SK-MEL-5 (cell line): ENCODE measurements at regions not wholly inside any gene's neighbourhood (a gene's known extent, or its start where the extent isn't known, plus 50 kb on each side); places are given as distances from the start of the nearest gene placed in this dataset.

Experiments used
- DNase-seq: peaks from one replicate; pipeline ENCODE4 v3.0.0-alpha.2; 2016; ENCODE audit warnings: low read depth, low spot score
- in situ Hi-C: cut with HindIII; loops from 2 replicates; pipeline ENCODE4 v1.10.0; 2016; ENCODE audit warnings: low sequenced_read_pairs, high pct_unique_total_duplicates, low pct_unique_long_range_greater_than_20kb

DNA sequence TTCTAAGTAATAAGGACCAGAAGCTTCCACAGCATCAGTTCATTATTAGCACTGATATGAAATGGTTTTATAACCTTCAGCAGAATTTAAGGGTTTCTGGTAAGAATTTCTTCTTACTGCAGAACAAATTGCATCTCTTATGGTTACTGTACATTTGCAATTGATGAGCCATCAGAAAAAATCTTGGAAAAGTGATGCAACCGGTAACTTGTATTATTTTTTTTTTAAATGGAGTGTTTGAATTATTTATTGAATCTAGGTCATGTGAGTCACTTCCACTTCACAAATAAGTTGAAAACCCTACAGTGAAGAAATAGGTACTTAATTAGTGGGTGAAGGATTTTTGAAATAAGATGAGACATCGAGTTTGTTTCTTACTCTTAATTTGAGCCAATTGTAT lies 786.0 kb downstream of the TUSC7 start:
- no peak for DNase-seq
- in situ Hi-C loops, result no loop called here

DNA sequence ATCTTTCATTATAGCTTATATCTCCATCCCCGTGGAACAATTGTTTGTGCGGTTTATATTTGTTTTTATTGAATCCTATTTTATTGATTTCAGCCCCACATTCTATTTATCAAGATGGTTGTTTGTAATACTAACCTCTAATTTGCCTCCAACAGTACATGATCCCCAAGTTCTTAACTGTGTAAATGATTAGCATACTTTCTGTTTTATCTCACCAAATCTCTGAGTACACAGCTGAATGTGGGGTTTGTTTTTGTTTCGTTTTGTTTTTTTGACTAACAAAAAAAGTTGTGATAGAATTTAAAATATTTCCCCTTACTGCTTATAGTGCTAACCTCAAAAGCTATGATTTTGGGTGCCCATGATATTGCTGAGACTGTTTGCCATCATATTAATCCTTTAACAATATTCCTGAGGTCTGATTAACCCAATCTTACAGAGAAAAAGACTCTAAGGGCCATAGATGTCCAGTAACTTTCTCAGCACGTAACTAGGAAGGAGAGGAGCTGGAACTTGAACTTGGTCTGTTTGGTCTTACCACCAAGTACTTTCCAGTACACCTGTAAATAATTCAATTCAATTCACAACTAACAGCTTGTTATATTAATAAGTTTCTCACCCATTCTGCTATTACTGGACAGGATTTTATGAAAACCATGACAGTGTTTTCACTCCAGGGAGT lies 789.8 kb downstream of the TUSC7 start:
- in situ Hi-C loops, result no loop called here
- no peak for DNase-seq

DNA sequence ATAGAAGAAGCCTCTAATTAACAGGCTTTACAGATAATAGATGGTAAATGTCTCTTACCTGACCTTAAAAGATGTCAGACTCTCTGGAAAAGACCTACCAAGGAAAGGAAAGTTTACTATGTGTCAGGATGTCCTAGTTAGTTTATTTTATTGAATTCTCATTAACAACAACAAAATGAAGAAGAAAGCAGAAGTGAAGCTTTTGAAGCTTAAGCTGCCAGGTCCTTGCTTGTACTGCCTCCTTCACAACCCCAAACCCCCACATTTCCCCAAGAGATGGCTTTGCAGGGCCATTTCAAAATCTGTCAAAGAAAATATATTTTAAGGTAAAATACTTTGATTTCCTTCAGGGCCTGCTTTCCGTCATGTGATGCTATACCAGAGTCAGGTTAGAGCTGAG lies 798.4 kb downstream of the TUSC7 start:
- in situ Hi-C loops, result no loop called here
- no peak for DNase-seq

DNA sequence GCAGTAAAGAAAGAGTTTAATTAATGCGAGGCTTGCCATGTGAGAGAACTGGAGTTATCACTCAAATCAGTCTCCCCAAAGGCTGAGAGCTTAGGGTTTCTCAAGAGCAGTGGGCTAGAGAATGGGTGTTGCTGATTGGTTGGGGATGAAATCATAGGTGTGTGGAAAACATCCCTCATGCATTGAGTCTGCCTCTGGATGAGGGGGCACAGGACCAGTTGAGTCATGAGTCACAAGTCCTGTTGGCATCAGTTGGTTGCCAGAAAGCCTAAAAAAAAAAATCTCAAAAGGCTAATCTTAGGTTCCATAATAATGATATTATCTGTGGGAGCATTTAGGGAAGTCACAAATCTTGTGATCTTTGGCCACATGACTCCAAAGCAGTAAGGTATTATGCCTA lies 800.3 kb downstream of the TUSC7 start:
- in situ Hi-C loops, result no loop called here
- DNase-seq, result no peak

DNA sequence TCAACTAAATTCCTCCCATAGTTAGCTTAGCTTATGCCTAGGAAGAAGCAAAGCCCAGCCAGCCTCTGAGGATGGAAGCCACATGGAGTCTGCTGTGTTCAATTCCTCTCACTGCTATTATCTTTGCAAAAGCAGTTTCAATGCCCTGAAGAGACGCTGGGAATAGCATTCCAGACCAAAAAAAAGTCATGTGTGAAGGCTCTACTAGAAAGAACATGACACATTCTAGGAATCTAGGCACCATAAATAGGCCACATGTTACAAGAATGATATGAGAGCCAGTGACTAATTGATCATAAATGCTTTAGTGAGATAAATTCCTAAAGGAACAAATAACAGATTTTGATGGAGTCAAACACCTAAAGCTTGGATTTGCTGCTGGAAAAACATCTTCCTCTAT lies 800.8 kb downstream of the TUSC7 start:
- DNase-seq, result no peak
- in situ Hi-C loops, result no loop called here

DNA sequence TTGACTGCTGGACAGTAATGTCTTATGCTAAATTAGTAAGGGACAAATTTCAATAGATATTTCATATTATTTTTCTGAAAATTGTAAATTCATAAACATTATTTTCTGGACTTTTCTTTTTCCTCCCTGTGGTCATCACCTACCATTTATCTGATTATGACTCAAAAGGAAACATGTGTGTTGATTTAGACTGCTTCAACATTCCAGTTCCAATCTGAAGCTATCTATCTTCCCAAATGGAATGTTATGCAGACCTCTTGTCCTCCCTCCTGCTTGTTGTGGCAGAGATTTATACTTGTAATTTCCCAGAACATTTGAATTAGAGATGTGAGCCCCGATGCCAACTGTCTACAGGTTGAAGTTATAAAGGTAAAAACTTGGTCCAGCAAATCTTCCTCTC lies 803.4 kb downstream of the TUSC7 start:
- in situ Hi-C loops, result no loop called here
- DNase-seq, result no peak

DNA sequence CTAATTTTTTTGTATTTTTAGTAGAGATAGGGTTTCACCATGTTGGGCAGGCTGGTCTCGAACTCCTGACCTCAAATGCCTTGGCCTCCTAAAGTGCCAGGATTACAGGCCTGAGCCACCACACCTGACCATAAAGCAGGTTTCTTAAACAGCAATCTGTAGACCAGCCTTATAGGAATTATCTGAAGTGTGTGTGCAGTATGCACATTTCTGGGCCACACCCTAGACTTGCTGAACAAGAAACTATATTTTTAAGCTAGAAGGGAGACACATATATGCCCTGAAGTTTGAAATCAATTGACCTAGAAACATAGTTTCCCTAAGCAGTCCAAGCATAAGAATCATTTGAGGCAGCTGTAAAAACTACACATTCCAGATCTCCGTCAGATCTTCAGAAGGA lies 805.7 kb downstream of the TUSC7 start:
- no peak for DNase-seq
- in situ Hi-C loops, result no loop called here

DNA sequence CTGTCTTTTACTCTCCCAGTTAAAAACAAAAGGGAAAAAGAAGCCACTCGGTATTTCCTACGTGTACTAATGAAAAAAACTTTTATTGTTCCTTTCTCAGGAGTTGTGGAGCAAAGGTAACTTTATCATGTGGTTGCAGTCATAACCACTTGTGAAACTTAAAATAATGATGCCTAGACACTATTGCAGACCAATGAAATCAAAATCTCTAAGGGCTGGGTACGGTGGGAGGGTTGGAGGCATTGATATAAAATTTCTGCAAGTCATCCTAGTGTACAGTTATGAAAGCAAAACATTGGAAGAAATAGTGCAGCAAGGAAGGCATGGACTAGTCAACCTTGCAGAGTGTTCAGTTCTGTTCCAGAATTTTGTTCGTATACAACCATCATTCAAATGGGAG lies 808.8 kb downstream of the TUSC7 start:
- in situ Hi-C loops, result no loop called here
- no peak for DNase-seq

DNA sequence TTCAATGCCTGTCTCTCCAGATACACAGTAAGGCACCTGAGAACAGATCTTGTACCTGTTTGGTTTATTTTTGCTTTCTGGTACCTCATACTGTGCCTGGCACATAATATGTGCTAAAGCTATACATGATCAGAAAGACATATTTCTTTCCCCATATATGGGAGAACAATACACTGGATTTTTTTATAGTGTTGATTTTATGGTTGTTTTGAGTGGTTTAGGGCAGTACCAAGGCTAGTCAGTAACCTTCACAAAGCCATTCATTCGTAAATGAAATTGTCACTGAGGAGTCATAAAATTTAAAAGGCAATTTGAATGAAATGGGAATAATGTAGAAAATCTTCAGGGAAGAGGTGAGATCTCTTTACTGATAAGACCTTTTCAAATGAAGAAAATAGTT lies 810.2 kb downstream of the TUSC7 start:
- in situ Hi-C loops, result no loop called here
- no peak for DNase-seq

DNA sequence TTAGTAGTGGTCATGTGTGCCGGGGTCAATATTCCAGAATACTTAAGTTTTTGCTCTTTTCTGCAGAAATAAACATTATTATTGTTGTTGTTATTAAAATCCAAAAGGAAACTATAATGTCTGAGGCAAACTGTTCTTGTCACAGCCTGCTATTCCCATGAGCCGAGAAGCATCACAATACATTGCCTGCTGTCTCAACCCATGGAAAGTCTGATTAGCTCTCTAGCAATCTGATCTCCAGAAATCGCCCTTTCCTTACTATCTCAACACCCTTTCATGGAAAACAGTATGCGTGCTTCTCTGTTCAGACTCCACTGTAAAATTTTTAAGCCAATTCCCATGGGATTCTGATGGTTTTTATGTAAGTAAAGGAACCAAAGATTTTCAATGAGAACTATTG lies 811.0 kb downstream of the TUSC7 start:
- in situ Hi-C loops, result no loop called here
- DNase-seq, result no peak

DNA sequence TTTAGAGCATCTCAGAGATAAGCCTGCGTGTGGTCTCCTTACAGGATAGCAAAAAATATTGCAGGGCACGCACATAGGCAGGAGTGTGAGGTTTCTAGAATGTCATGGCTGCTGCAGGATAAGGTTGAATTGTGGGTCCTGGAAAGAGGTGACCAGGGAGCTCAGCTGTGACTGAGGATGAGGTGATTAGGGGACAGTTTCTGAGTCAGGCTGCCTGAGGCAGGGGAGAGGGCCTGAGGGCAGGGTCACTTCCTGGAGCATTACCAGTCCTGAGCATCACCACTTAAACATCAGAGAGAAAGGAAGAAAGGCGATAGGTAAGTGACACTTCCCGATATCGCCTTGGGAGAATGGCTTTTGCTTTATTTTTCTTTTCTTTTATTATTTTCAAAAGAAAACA lies 813.8 kb downstream of the TUSC7 start:
- in situ Hi-C loops, result no loop called here
- no peak for DNase-seq

DNA sequence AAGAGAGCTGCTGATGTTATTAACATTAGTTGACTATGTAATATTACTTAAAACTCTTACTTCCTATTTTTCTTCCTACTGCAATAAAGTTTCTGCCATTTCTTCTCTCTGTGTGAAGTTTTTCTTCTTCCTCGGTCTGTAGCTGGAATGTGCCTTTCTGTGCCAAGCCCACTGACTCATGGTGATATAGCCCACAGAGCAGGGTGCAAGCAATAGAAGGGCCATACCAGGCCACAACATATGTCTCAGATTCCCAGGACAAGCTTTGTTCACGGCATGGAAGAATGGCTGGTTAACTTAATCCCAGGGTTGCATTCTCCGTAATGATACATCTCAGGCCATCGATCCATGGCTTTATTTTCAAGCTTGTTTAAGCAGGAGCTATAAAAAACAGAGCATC lies 815.3 kb downstream of the TUSC7 start:
- in situ Hi-C loops, result no loop called here
- DNase-seq, result no peak

DNA sequence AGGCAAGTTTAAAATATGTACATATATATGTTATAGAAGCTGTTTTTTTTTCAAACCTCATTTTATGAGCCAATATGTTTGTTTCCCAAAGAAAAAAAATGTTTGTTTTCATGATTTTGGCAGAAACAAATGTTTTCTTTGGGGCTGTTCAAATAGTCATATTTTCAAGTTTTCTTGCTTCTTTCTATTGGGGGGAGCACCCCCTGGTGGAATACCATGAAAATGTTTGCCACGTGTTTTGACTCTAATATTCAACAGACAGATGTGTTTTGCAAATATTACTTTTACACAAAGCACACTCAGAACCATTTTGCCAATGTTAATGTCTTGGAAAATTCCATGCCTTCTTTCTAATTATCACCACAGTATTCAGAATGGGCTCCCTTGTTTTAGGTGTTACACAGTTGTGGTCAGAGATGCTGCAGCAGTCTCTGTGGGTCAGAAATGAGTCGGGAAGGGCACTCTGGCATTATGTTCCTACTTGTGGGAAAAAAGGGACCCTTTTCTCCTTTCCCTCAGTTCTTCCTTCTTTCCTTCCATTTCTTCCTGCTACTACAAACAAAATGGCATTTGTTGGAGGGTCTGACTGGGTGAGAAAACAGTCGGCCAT lies 817.0 kb downstream of the TUSC7 start:
- DNase-seq, result peak; percentile 55
- in situ Hi-C loops, result no loop called here

DNA sequence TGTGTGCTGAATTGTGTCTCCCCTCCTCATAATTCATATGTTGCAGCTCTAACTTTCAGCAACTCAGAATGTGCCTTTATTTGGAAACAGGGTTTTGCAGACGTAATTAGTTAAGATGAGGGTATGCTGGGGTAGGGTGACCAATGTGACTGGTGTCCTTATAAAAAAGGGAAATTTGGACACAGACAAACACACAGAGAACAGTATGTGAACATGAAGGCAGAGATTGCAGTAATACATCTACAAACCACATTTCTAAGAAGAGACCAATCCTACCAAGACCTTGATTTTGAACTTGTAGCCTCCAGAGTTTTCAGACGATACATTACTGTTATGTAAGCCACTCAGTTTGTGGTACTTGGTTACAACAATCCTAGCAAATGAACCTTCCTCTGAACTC lies 817.8 kb downstream of the TUSC7 start:
- in situ Hi-C loops, result no loop called here
- DNase-seq, result no peak

DNA sequence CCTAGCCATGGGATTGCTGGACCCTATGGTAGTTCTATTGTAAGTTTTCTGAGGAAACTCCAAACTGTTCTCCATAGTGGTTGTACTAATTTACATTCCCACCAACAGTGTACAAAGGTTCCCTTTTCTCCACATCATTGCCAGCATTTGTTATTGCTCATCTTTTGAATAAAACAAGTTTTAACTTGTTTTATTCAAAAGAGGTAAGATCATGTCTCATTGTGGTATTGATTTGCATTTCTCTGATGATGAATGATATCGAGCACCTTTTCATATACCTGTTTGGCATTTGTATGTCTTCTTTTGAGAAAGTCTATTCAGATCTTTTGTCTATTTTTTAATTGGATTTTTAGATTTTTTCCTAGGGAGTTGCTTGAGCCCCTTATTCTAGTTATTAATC lies 819.1 kb downstream of the TUSC7 start:
- DNase-seq, result no peak
- in situ Hi-C loops, result no loop called here

DNA sequence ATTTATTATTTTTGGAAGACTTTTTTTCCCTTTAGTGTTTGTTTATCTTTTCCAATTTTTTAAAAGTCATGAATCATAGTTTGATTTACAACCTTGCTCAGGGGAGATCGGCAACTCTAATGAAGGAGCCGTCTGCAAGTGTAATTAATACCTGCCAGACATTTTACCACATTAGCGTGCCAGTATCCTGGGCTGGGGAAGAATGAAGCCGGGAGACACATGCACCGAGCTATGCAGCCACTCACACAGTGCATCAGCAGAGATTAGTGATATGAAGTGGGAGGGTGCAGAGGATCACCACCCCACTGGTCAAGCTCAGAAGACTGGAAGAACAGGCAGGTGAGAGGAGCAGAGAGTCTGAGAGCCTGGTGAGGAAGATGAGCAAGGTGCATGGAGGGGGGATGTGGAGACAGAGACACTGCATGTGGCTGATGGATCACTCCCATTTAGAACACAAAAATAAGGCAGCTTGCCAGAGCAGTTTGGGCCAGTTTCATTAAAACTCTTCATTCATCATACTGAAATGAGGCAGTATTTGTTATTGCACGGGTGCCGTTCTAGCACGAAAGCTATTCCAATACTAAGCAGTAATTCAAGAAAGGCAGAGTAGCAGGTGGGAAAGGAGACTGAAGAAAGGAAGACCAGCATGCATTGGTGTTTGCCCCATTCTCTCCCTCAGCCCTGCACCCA lies 821.6 kb downstream of the TUSC7 start:
- in situ Hi-C loops, result no loop called here

DNA sequence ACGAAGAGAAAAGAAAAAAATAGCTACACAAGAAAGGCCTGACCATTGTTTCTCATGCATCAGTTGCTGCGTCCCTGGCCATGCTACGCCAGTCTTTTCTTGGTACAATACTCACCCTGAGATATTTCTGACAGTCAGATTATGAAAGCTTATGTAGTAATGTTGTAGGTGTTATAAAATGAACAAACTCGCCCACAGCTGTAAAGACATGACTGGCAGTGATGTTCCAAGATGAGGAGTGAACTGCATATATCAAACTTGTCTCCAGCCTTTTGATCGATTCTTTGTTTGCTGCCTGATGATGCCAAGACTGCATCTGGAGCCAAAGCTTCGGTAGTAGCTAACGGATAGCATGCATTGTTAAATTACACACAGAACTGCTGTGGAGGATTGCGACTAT lies 822.7 kb downstream of the TUSC7 start:
- DNase-seq, result no peak
- in situ Hi-C loops, result no loop called here

More for the DNA sequence above, 821.6 kb downstream of the TUSC7 start:
- no peak for DNase-seq

DNA sequence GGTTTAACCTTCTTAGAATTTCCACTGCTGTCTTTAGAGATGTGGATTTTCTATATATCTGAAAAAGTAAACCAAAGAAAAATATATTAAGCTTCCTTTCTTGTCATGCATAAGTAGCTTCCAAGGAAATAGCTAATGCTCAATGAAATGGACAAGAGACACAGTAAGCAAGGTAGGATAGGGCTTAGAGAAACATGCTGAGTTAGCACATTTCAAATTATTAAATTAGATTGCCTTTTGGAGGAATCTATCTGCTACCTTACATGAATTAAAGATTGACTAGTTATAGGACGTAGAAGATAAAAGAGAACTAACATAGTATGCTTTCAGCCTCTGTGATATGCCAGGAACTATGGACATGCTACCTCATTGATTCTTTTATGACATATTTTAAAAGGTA lies 824.6 kb downstream of the TUSC7 start:
- DNase-seq, result no peak
- in situ Hi-C loops, result no loop called here

DNA sequence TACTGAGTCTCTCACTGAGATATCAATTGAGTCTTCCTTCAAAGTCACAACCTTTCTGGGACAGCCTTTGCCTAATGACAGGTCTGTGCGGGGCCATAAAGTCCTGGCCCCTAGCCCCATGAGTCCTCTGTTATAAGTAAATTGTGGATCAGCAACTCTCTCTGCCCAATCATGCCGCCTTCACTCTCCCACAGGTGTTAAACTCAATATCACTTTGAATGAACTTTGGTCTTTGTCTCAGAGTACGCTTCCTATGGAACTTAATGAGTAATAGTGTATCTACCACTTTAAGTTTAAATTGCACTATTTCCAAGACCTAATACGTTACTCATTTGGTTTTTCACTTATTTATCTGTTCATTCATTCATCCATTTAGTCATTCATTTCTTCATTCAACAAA lies 826.4 kb downstream of the TUSC7 start:
- DNase-seq, result no peak
- in situ Hi-C loops, result no loop called here
